ENCODE measurements at regions not wholly inside any gene's neighbourhood (a gene's known extent, or its start where the extent isn't known, plus 50 kb on each side); places are given as distances from the start of the nearest gene placed in this dataset.

GRCh38 chr20:52321396-52321795 is 129.8 kb upstream of the ZFP64 start:
- no peak overlapping the region for H2AFZ ChIP-seq (ENCODE audit: low read depth, low read length)
- peaks cover 45% of the 10 kb centered on the region for H3K27me3 ChIP-seq (ENCODE audit: low read depth, low read length)
- H3K27ac ChIP-seq (ENCODE audit: low read length), result no peak overlapping the region
- no peak overlapping the region for H3K9ac ChIP-seq (ENCODE audit: low read length)
- no peaks in the 10 kb centered on the region for H3K79me2 ChIP-seq (ENCODE audit: low read length)
- H3K4me2 ChIP-seq (ENCODE audit: low read length), result no peak overlapping the region
- H3K4me3 ChIP-seq (ENCODE audit: low read length), result no peak overlapping the region
- H3K9me3 ChIP-seq (ENCODE audit: insufficient read depth, low read length), result no peaks in the 10 kb centered on the region
- TF ChIP-seq CTCF (IDR thresholded peaks at IDR 0.05; ENCODE audit: low read depth, low read length) (no peak), EZH2phosphoT487 (IDR thresholded peaks at IDR 0.05; ENCODE audit: low read depth) (no peak)
- H3K36me3 ChIP-seq (replicated peaks; ENCODE audit: low read depth, low read length), result no peaks in the 10 kb centered on the region
- H4K20me1 ChIP-seq (ENCODE audit: insufficient read depth, low read length), result no peaks in the 10 kb centered on the region
- no peaks in the 10 kb centered on the region for H3K4me1 ChIP-seq (ENCODE audit: low read length)

DNA sequence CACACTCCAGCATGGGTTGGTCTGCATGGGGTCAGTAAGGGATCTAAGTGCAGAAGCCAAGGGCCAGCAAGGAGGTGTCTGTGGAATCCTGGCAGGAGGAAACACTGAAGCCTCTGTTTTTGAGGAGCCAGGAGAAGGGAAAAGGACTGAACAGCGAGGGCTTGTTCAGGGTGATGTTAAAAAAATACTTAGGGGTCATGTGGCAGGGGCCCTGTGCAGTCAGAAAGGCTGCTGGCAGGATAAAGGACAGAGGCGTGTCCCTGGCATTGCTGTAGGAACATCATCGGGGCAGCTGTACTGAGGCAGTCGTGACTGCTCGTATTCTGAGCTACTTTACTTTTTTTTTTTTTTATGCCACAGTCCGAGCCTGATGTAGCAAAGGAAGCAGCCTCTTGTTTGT is 127.1 kb upstream of the ZFP64 start:
- no peaks in the 10 kb centered on the region for H3K79me2 ChIP-seq (ENCODE audit: low read length)
- no peaks in the 10 kb centered on the region for H3K4me1 ChIP-seq (ENCODE audit: low read length)
- H3K27me3 ChIP-seq (ENCODE audit: low read depth, low read length), result peaks cover 27% of the 10 kb centered on the region
- H3K4me2 ChIP-seq (ENCODE audit: low read length), result no peak overlapping the region
- no peak overlapping the region for H3K9ac ChIP-seq (ENCODE audit: low read length)
- no peak for TF ChIP-seq CTCF (IDR thresholded peaks at IDR 0.05; ENCODE audit: low read depth, low read length)
- TF ChIP-seq EZH2phosphoT487 (IDR thresholded peaks at IDR 0.05; ENCODE audit: low read depth), result no peak
- H3K9me3 ChIP-seq (ENCODE audit: insufficient read depth, low read length), result no peaks in the 10 kb centered on the region
- no peaks in the 10 kb centered on the region for H4K20me1 ChIP-seq (ENCODE audit: insufficient read depth, low read length)
- H3K27ac ChIP-seq (ENCODE audit: low read length), result no peak overlapping the region
- H3K4me3 ChIP-seq (ENCODE audit: low read length), result no peak overlapping the region
- no peaks in the 10 kb centered on the region for H3K36me3 ChIP-seq (replicated peaks; ENCODE audit: low read depth, low read length)
- no peak overlapping the region for H2AFZ ChIP-seq (ENCODE audit: low read depth, low read length)

DNA sequence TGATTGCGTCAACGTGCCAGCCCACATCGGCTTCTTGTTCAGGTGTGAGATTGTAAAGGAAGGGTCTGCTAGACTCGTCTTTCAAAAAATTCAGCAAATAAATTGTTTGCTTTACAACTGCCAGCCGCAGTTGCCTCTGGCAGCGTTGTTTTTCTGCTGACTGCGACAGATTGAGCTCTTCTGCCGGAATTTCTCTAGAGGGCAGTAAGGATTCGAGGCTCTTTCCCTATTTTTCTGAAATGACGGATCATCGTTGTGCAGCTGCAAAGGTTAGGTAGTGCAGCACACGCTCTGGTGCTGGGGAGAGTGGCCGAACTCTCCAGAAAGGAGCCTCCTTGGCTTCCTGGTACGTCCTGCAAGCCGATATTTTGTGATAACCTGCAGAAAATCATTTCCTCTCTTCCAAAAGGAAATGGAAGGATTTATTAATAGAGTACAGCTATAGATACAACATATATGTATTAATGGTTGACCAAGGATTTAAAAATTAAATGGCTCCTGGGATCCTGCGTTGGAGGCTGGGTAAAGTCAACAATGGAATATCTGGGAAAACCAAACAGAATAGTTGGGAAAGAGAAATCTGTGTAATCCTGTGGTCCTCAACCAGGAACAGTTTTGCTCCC is 121.9 kb upstream of the ZFP64 start:
- Histone ChIP-seq H3K36me3 (replicated peaks; ENCODE audit: low read depth, low read length) (no peaks in the 10 kb centered on the region), H3K4me2 (ENCODE audit: low read length) (no peak overlapping the region), H3K4me3 (ENCODE audit: low read length) (no peak overlapping the region), H3K27ac (ENCODE audit: low read length) (no peak overlapping the region), H4K20me1 (ENCODE audit: insufficient read depth, low read length) (no peaks in the 10 kb centered on the region), H3K4me1 (ENCODE audit: low read length) (no peaks in the 10 kb centered on the region), H3K9ac (ENCODE audit: low read length) (no peak overlapping the region), H2AFZ (ENCODE audit: low read depth, low read length) (no peak overlapping the region), H3K27me3 (ENCODE audit: low read depth, low read length) (peaks cover 14% of the 10 kb centered on the region), H3K79me2 (ENCODE audit: low read length) (no peaks in the 10 kb centered on the region), H3K9me3 (ENCODE audit: insufficient read depth, low read length) (no peaks in the 10 kb centered on the region)
- no peak for TF ChIP-seq CTCF (IDR thresholded peaks at IDR 0.05; ENCODE audit: low read depth, low read length)
- no peak for TF ChIP-seq EZH2phosphoT487 (IDR thresholded peaks at IDR 0.05; ENCODE audit: low read depth)

DNA sequence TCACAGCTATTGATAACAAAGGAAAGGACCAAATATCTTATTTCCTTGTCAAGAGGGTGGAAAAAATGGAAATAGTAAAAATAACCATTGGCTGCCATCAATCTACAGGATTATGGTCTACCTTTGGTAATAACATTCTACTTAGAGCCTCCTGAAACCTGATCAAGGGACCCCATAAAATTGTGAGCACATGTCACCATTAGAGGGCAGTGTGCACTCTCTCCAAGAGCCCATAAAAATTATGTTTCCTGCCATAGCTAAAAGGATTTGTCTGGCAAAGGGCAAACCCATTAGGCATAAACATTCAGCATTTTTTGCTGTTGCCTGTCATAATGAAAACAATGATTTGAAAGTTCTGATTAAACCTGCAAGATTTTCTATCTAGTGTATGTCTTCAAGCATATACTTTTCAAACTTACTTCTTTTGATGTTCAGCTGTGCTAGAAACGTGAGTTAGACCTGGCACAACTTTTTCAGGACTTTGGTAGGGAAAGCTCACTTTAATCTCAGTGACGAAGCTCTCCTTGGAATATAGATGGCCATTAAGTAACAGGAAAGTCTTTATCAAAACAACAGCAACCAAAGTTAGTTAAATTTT is 120.7 kb upstream of the ZFP64 start:
- Histone ChIP-seq H3K4me3 (ENCODE audit: low read length) (no peak overlapping the region), H3K79me2 (ENCODE audit: low read length) (no peaks in the 10 kb centered on the region), H4K20me1 (ENCODE audit: insufficient read depth, low read length) (no peaks in the 10 kb centered on the region), H3K27me3 (ENCODE audit: low read depth, low read length) (peaks cover 19% of the 10 kb centered on the region), H2AFZ (ENCODE audit: low read depth, low read length) (peak overlapping the region; percentile 62), H3K27ac (ENCODE audit: low read length) (no peak overlapping the region), H3K9me3 (ENCODE audit: insufficient read depth, low read length) (no peaks in the 10 kb centered on the region), H3K9ac (ENCODE audit: low read length) (no peak overlapping the region), H3K4me1 (ENCODE audit: low read length) (no peaks in the 10 kb centered on the region), H3K4me2 (ENCODE audit: low read length) (no peak overlapping the region), H3K36me3 (replicated peaks; ENCODE audit: low read depth, low read length) (no peaks in the 10 kb centered on the region)
- peak; percentile 98 for TF ChIP-seq CTCF (IDR thresholded peaks at IDR 0.05; ENCODE audit: low read depth, low read length)
- TF ChIP-seq EZH2phosphoT487 (IDR thresholded peaks at IDR 0.05; ENCODE audit: low read depth), result no peak
